ENCODE measurements at regions not wholly inside any gene's neighbourhood (a gene's known extent, or its start where the extent isn't known, plus 50 kb on each side); places are given as distances from the start of the nearest gene placed in this dataset.

DNA sequence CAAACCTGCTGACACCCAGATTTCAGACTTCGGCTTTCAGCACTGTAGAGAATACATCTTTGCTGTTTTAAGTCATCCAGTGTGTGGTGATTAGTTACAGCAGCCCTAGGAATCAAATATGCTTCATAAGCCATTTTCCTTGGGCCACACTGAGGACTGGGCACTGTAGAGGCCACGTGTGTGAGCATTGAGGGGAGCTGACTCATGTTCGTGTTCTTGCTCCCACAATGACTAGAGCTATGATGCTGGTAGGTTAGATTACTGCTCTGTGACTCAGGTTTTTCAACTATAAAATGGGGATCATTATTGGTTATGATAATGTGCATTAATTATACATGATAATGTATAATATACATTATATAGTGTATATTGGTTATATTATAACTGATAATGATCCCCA is 96.5 kb upstream of the PALM2AKAP2 start:
- DNase-seq = no peak

DNA sequence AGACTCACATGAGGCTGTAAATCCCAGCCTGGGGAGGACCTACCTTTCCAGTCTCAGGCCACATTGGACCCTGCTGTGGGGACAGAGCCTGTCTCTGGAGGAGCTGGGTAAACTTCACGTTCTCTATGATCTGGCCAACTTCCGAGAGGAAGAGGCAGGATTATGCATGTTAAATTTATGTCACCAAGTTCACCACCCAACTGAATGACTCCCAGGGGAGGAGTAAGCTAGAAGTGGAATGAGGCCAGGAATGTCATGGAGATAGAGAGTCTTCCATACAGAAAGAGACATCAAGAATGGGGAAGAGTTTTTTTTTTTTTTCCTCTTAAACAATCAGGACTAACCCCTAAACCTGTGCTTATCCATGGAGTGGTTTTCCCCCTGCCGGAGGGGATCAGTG is 90.3 kb upstream of the PALM2AKAP2 start:
- DNase-seq = no peak

DNA sequence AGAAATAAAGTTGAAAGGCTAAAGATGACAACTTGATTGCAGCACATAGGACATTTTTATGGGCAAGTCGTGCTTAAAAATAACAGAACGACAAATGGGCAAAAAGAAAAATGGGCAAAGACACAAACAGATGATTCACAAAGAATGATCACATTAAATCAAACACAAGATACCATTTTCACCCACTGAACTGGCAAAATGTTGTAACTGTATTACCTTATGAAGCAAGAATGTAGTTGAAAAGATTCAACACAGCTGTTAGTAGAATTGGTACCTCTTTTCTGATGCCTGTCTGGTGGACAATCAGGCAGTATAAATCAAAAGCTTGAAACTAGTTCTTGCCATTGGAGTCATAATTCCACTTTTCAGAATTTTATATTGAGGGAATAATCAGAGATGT is 81.0 kb upstream of the PALM2AKAP2 start:
- DNase-seq = no peak

DNA sequence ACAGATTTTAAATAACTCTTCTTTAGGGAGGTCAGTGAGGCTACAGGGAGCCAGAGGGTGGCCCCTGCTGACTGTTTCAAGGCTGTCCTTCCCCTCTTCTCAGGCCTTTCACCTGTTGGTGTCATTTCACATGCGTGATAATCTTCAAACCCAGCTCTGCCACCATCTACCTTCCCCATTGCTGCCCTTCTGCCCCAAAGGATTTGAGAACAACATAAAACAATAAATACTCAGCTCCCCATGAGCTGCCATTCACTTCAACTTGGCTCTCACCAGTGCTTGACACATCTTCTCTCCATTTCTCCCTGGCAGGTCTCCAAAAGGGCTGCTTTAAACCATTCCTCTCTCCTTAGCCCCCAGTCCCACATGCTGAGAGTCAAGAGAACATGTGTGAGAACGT is 75.5 kb upstream of the PALM2AKAP2 start:
- no peak for DNase-seq

DNA sequence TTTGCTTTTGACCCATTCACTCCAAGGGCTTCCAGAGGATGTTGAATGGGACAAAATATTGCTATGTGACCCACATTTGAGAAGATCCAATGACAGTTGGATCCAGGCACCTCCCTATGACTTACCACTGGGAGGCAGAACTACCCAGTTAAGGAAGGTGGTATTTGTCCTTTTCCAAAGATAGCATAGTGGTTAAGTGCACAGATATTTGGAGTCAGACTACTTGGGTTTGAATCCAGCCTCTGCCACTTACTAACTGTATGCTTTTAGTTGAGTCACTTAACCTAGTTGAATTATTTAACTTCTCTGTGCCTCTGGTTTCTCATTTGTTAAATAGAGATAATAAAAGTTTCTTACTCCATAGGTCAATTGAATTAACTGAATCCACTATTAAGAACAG is 74.5 kb upstream of the PALM2AKAP2 start:
- no peak for DNase-seq

DNA sequence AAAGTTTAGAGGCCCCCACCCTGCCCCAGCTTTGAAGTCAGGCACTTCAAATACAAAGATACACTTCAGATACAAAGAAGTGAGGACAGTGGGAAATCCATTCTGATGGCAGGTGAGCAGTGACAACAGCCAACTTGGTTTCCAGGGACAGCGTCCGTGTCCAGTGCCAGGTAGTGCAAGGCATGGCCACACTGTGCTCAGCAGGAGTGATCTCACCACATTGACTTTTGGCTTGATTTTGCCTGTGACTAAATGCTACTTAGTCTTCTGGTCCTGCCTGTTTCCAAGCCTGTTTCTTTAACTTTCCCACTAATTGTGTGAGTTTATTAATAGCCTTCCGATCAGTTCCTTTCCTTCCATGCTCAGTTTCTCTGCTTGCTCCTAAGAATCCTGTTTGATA is 72.6 kb upstream of the PALM2AKAP2 start:
- DNase-seq = no peak

DNA sequence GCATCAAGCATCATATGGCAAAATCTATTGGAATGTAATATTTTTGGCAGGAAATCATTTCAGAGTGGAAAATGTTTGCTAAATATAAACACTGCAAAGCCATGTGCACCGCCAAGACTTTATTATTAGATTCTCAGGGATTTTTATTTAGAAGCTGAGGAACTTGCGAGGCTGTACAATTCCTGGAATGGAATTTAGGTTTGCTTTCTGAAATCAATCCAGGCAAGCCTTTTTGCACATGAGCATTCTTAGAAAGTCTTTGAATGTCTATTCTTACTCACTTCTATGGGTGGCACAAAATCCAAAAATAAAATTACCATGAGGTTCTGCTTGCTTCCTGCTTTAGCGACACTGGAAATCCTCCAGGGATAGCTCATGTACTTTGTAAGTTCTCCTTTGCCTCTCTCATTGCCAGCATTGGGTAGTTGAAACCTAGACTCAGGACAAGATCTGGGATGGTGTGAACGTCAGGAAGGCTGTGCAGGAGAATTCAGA is 71.5 kb upstream of the PALM2AKAP2 start:
- DNase-seq = no peak

DNA sequence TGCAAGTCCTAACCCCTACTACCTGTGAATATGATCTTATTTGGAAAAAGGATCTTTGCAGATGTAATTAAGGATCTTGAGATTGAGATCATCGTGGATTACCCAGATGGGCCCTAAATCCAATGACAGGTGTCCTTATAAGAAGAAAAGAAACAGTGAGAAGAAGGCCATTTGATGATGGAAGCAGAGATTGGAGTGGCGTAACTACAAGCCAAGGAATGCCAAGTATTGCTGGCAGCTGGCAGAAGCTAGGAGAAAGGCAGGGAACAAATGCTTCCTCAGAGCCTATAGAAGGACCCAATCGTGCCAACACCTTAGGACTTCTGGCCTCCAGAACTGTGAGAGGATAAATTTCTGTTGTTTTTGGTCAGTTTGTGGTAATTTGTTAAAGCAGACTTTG is 70.1 kb upstream of the PALM2AKAP2 start:
- no peak for DNase-seq

DNA sequence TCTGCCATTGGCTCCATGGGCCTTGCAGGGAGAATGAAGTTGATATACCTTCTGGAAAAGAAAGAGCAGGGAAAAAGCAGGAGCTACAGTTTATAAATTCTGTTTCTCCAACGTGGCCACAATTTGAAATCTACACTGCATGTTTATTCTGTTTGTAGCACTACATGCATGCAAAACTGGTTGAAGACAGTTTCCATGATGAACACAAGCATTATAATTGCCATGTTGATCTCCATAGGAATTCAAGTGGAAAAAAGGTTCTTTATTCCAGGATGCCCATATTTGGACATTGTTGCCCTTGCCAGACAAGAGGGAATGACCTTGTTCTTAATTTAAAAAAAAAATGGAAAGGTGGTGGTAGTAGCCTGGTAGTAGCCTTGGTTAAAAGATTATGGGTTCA is 69.2 kb upstream of the PALM2AKAP2 start:
- DNase-seq = no peak

DNA sequence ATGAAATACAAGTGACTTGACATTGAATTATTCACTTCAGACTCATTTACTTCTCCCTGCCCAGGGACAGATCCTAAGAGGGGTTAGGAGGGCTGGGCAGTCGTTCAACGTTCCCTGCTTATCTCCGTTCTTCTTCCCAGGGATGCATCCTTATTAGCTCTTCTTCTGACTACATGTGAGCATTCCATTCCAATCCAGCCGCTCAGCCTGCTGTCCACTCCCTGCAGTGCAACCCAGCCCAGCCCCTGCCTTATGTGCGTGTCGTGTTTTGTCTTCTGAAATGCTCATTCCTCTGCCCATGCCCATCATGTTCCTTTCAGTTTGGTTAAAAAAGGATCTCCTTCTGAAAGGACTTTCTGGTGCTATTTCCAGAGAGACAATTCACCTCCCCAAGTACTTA is 64.7 kb upstream of the PALM2AKAP2 start:
- no peak for DNase-seq

DNA sequence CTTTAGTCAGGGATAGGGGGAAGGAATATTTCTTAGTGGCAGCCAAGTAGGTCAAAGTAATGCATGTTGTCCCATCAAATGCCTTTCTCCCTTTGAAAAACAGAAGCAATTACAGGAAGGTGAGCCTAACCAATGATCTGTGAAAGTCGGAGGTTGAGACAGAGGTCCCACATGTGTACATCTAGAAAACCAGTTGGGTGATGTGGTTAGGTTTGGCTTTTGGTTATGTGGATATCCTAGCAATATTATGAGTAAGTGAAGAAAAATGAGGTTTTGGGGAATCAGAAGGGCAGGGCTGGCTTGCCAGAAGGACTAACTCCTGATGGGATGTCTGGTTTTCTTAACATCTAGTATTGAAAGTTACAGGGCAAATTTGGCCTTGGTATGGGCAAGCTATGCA is 63.4 kb upstream of the PALM2AKAP2 start:
- no peak for DNase-seq

DNA sequence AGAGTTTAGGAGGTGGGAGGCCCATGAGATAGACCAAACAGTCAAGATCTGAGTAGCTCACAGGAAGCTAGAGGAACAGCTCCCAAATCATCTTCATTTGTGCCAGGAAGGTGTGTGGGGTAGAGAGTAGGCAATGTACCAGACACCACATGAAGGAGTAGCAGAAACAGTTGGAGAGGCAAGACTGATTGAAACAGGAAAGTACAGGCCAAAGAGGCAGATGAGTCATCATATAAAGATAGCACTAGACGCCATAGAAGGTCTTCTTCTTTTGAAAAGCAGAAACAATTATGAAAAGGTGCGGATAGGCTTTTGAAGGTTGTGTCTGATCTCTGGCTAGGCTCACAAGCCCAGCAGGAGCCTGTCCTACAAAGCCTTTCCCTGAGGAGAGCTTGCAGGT is 62.7 kb upstream of the PALM2AKAP2 start:
- no peak for DNase-seq

DNA sequence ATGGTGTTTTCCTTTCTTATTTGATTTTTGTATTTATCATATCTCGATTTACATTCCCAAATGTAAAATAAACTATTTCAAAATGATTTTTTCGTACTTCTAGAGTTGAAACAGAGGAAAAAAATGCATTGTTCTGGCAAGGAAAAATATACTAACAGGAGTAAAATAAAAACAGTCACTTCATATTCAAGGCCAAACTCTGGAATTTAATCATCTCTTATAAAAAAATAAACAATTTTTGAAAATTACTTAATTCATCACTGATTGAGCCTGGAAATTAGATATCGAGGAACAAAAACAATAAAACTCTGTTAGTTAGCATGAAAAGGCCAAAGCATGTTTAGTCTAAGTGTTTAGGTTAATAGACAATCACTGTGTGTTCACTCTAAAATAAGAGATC is 61.1 kb upstream of the PALM2AKAP2 start:
- no peak for DNase-seq

DNA sequence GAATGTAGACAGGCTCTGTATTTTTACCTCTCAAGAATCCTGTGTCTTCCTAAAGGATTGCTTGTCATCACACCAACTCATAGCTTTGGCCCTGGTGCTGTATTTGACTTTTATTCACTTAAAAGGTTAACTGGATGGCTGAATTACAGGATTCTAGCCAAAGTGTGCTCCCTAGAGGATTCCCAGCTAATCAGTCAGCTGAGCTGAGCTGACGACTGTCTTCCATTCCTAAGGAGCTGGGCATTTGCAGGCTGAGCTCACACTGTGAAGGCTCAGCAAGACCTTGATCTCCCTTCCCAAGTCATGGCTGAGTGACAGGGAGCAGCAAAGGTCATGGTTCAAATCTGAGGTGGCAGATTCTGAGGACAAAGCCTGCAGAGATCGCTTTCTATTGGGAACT is 59.0 kb upstream of the PALM2AKAP2 start:
- no peak for DNase-seq

DNA sequence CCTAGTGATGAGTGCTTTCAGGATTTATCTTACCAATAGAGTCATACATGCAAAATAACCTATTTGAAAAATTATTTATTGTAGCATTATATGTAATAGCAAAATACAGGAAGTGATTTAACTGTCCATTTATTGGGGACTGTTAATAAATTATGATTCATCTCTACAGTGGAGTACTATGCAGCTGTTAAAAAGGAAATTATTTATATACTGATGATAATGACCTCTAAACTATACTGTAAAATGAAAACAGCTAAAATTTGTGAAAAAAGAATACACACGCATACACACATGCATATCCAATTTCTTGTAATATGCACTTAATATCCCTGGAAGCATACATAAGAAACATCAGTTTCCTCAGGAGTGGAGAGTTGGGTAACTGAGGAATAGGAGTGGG is 58.0 kb upstream of the PALM2AKAP2 start:
- DNase-seq = no peak

DNA sequence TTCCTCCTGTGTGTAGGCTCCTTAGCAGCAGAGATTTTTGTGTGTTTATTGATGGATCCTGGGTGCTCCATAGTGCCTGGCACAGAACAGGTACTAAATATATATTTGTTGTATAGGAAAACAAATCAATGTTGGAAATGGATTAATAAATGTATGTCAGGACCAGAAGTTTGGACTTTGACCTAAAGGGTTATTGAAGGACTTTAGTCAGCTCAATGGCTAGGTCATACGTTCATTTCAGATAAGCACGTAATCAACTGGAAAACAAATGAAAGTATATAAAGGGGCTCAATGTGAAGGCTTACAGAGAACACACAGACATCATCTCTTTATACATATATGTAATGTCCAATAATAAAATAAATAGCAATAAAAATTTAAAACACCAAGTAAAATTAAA is 56.2 kb upstream of the PALM2AKAP2 start:
- no peak for DNase-seq

DNA sequence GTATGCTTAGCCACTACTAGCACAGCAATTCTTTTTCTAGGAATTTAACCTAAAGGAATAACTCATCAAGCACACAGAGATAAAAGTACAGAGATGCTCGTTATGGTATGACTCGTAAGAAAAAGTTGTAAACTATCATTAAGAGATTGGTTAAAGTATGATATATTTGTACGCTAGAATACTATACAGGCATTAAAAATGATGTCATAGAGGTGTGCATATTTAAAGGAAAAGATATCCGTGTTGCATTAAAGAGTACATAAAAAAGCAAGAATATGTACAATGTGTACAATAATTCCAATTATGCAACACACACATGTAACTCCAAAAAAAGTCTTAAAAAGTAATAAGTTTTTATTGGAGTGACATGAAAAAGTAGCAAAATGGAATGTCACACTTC is 54.5 kb upstream of the PALM2AKAP2 start:
- no peak for DNase-seq

DNA sequence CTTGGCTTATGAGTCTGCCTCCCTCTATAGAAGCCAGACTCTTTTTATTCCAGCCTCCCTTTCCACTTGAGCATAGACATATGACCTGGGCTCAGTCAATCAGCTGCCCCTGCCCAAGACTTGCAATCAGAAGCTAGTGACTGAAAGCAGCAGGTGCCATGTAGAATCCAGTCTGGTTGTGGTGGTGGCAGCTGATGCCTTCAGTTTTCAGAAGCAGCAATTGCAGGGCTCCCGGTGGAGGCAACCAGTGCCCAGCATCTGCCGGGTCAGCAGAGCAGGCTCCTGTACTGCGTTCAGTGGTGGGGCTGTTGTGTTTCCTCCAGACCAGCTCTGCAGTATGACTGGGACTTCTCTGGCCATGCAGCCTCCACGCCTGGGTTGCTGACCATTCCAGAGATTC is 53.9 kb upstream of the PALM2AKAP2 start:
- DNase-seq = no peak

DNA sequence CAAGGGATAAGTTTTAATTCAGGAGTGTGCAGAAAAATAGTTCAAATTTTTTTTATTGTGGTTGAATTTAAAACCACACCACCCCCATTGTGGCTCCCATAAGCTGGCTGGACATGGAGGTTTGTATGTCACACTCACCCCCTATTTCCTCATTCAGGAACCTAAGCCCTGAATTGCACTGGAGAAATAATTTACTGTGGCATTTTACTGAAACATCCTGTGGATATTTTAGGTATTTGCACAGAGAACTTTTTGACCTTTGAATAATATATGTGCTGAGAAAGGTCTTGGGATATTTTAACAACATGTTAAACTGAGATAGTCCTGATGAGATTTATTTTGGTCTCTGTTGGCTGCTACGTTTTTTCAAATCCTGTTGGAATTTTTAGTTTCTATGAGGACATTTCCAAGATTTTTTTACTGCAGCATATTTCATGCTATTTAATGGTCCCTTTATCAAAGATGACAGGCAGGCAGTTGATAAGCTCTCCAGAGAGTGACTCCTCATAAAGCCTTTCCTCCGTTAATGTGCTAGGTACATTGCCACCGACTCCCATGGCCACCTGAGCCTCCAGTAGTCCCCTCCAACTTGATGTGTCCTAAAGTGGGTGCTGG is 51.2 kb upstream of the PALM2AKAP2 start:
- DNase-seq = no peak

DNA sequence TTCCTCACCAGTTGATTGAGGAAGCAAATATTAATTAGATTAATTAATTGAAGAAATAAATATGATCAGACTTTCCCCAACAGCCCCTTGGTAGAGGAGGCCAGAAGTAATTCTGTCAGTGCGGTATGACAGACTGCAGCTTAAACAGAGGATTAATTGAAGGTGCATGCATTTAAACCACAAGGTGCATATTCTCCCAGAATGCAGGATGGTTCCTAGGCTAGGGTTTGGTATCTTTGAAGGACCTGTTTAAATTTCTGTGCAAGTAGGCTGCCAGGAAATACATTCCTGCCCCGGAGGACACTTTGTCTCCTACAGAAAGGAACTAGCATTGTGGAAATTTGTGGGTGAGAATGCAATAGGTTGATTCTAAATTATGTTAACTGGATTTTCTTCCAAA is 50.5 kb upstream of the PALM2AKAP2 start:
- DNase-seq = no peak
